Mesodermal cell (in vitro differentiated cells): ENCODE measurements at regions not wholly inside any gene's neighbourhood (a gene's known extent, or its start where the extent isn't known, plus 50 kb on each side); places are given as distances from the start of the nearest gene placed in this dataset.
"Not testable (repeated sequence)": the region's sequence is repeated elsewhere in the genome, so short reads cannot be mapped to it uniquely, and the experiment has no call there.

Experiments used
- H3K27ac ChIP-seq: 2 replicates; pipeline ENCODE4 v1.7.0; 2013; ENCODE audit warnings: mild to moderate bottlenecking, low read depth, low read length, moderate library complexity; ENCODE audit not compliant: severe bottlenecking
- H3K36me3 ChIP-seq: 2 replicates; pipeline ENCODE4 v1.7.1; 2013; ENCODE audit warnings: mild to moderate bottlenecking, low read length, moderate library complexity; ENCODE audit not compliant: control insufficient read depth, insufficient read depth
- H3K4me1 ChIP-seq: one replicate; pipeline ENCODE4 v1.7.1; 2013; ENCODE audit warnings: mild to moderate bottlenecking, low read length; ENCODE audit not compliant: insufficient read depth, control insufficient read depth, poor library complexity, severe bottlenecking
- H3K4me3 ChIP-seq: 2 replicates; pipeline ENCODE4 v1.7.0; 2013; ENCODE audit warnings: low read length, control low read depth, mild to moderate bottlenecking; ENCODE audit not compliant: insufficient read depth, poor library complexity, severe bottlenecking; ENCODE audit errors: extremely low read depth
- H3K9me3 ChIP-seq: 2 replicates; pipeline ENCODE4 v1.7.1; 2013; ENCODE audit warnings: mild to moderate bottlenecking, low read length, moderate library complexity; ENCODE audit not compliant: control insufficient read depth
- WGBS, 2 experiments: methylation state at CpG; one replicate each; pipeline ENCODE4 v1.1.5; 2013; ENCODE audit warnings: missing lambda C conversion rate in 2 of 2; ENCODE audit not compliant: insufficient coverage in 2 of 2; 5-methylcytosine and 5-hydroxymethylcytosine counted together

DNA sequence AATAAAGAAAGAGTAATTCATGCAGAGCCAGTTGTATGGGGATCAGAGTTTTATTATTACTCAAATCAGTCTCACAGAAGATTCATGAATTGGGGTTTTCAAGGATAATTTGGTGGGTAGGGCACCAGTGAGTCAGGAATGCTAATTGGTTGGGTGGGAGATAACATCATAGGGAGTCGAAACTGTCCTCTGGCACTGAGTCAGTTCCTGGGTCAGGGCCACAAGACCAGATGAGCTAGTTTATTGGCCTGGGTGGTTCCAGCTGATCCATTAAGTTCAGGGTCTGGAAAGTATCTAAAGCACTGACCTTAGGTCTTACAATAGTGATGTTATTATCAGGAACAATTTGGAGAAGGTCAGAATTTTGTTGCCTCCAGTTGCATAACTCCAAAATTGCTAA lies 998.6 kb upstream of the EPHA6 start:
- WGBS, 2 experiments = 60 to 75% methylated on average over 1 of the region's 1 CpG
- Histone ChIP-seq H3K27ac (no peak overlapping the region), H3K4me3 (no peak overlapping the region), H3K36me3 (no peaks in the 10 kb centered on the region), H3K4me1 (no peaks in the 10 kb centered on the region), H3K9me3 (no peaks in the 10 kb centered on the region)

DNA sequence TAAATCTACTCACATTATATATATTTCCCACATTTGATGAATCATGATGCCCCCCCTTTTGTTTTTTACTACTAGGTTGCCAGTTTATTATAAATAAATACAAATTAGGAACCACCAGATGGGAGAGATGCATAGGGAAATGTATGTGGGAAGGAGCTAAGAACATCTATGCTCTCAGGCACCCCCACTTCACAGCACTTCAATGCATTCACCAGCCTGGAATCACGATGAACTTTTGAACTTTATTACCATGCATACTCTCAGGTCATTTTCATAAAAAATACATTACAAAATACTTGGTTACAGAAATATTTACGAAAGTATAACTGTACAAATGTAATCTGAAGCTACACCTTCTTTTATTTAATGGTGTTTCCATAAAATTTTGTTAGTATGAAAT lies 988.0 kb upstream of the EPHA6 start:
- Histone ChIP-seq H3K4me3 (no peak overlapping the region), H3K36me3 (no peaks in the 10 kb centered on the region), H3K27ac (no peak overlapping the region), H3K4me1 (no peaks in the 10 kb centered on the region), H3K9me3 (no peaks in the 10 kb centered on the region)
- no CpG with 5 or more reads among the region's 2 CpGs for WGBS, 2 experiments

DNA sequence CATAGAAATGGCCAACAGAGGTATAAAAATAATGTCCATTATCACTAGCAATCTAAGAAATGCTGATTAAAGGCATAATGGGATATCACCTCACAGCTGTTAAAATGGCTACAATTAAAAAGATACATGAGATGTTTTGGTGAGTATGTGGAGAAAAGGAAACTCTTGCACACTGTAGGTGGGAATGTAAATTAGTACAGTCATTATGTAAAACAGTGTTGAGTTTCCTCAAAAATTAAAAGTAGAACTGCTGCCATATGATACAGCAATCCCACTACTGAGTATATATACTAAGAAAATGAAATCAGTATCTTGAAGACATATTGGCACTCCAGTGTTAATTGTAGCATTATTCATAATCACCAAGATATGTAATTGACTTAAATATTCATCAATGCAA lies 982.2 kb upstream of the EPHA6 start:
- H3K4me1 ChIP-seq = no peaks in the 10 kb centered on the region
- no peaks in the 10 kb centered on the region for H3K9me3 ChIP-seq
- no peak overlapping the region for H3K27ac ChIP-seq
- no peak overlapping the region for H3K4me3 ChIP-seq
- H3K36me3 ChIP-seq = no peaks in the 10 kb centered on the region

DNA sequence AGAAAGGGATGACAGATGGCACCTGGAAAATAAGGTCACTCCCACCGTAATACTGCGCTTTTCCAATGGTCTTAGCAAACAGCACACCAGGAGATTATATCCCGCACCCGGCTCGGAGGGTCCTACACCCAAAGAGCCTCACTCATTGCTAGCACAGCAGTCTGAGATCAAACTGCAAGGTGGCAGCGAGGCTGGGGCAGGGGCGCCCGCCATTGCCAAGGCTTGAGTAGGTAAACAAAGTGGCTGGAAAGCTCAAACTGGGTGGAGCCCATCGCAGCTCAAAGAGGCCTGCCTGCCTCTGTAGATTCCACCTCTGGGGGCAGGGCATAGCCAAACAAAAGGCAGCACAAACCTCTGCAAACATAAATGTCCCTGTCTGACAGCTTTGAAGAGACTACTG lies 953.8 kb upstream of the EPHA6 start:
- not testable (repeated sequence) for H3K4me3 ChIP-seq, H3K9me3 ChIP-seq, H3K4me1 ChIP-seq, H3K36me3 ChIP-seq, H3K27ac ChIP-seq
- WGBS, 2 experiments = 92 to 96% methylated on average over 7 to 9 of the region's 9 CpGs

DNA sequence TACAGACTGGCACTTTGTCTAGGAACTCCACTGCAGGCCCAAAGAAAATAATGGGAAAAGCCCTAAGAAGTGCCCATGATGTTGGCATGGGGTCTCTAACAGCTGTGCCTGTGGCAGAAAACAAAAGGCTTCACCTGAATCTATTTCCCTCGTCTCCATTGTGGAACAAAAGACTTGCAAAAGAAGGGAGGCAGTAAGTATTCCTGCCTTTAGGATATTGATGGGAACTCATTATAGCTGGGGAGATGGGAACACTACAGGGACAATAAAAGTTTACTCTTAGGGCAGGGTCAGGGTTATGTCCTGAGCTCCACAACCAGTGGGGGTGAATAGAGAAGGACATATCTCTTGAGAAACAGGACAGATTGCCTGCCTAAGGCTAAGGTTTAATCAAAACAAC lies 930.6 kb upstream of the EPHA6 start:
- Histone ChIP-seq H3K4me3 (no peak overlapping the region), H3K36me3 (no peaks in the 10 kb centered on the region), H3K9me3 (no peaks in the 10 kb centered on the region), H3K27ac (no peak overlapping the region), H3K4me1 (no peaks in the 10 kb centered on the region)
- WGBS, 2 experiments = 50% methylated on average over 1 of the region's 1 CpG; no CpG with 5 or more reads in 1 of the 2 experiments

DNA sequence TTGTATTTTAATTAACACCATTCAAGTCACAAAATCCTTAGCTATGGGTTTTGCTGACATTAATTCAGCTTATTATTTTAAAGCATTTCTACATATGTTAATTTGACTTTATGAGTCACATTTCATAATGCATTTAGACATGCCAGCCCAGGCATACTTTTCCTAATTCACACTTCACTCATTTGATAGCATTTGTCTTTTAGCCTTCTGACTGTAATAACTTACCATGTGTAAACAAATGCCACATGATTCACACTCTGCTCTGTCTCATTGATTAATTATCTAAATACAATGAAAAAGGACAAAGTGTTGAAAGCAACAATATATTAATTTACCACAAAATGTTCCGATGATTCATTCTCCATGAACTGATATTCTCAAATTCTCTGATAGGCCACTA lies 927.8 kb upstream of the EPHA6 start:
- no CpG with 5 or more reads among the region's 1 CpG for WGBS, 2 experiments
- Histone ChIP-seq H3K4me1 (no peaks in the 10 kb centered on the region), H3K4me3 (no peak overlapping the region), H3K9me3 (no peaks in the 10 kb centered on the region), H3K36me3 (no peaks in the 10 kb centered on the region), H3K27ac (no peak overlapping the region)

DNA sequence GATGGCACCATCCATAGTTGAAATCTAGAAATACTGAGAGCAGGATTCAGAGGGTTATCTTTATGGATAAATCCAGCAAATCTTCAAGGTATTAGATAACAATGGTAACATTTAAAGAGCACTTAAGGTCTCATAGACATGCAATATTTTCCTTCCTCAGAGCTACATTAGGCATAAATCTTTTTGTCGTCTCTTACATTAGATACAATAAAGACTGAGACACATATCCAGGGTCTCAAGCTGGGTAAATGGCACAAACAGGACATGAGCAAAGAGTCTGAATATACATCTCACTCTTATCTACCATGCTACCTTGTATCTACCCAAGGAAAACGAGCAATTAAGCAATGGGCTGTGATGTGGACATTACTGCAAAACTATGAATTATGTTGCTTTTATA lies 927.3 kb upstream of the EPHA6 start:
- no peaks in the 10 kb centered on the region for H3K9me3 ChIP-seq
- H3K4me3 ChIP-seq = no peak overlapping the region
- 75 to 100% methylated on average over 1 of the region's 2 CpGs for WGBS, 2 experiments
- H3K4me1 ChIP-seq = no peaks in the 10 kb centered on the region
- no peaks in the 10 kb centered on the region for H3K36me3 ChIP-seq
- no peak overlapping the region for H3K27ac ChIP-seq

DNA sequence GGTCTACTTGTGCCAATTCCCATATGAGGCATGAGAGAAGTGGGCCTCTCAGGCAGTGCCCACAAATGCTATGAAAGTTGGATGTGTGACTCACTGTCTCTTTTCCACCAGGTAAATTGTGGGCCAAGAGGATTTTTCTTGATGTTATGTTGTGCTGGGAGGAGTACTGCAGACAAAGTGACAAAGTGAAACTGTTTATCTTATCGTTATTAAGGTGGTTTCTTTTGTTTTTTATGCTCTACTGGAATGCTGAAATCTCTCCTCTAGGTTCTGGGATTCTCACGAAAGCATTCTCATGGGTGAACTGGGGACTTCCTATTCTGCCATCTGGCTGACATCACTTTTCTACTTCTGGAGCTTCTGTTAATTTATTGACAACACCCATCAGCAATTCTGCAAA lies 919.6 kb upstream of the EPHA6 start:
- Histone ChIP-seq H3K27ac (no peak overlapping the region), H3K4me1 (no peaks in the 10 kb centered on the region), H3K36me3 (no peaks in the 10 kb centered on the region), H3K9me3 (no peaks in the 10 kb centered on the region), H3K4me3 (no peak overlapping the region)
- WGBS, 2 experiments = 80 to 100% methylated on average over 1 of the region's 2 CpGs

DNA sequence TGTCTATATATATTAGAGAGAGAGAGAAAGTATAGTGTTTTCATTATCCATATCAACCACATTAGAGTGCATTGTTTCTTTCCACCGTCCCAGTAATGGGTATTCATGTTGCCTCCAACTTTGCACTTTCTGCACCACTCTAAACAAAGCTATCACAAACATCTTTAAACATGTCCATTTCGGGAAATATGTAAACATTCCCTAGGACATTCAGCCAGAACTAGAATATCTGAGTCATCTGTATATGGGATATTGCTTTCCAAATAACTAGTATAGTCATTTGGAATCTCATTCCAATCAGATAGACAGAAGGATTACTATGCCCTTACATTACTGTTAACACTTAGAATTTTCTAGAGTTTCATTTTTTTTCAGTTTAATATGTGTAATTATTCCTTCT lies 914.9 kb upstream of the EPHA6 start:
- Histone ChIP-seq H3K27ac (no peak overlapping the region), H3K9me3 (no peaks in the 10 kb centered on the region), H3K4me3 (no peak overlapping the region), H3K36me3 (no peaks in the 10 kb centered on the region), H3K4me1 (no peaks in the 10 kb centered on the region)
- WGBS, 2 experiments = no CpG with 5 or more reads among the region's 2 CpGs

DNA sequence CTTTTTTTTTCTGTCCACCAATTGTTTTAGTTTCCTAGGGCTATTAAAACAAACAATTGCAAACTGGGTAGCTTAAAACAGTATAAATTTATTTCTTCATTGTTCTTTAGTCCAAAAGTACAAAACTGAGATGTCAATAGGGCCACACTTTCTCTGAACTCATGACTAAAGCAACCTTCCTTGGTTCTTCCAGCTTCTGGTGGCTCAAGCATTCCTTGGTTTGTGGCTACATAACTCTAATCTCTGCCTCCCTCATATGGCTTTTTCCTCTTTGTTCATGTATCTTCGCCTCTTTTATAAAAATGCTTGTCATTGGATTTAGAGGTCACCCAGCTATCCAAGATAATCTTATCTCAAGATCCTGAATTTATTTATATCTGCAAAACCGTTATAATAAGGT lies 914.5 kb upstream of the EPHA6 start:
- H3K27ac ChIP-seq = no peak overlapping the region
- H3K4me1 ChIP-seq = no peaks in the 10 kb centered on the region
- WGBS, 2 experiments = 80 to 86% methylated on average over 1 of the region's 2 CpGs
- H3K9me3 ChIP-seq = no peaks in the 10 kb centered on the region
- H3K4me3 ChIP-seq = no peak overlapping the region
- H3K36me3 ChIP-seq = no peaks in the 10 kb centered on the region

DNA sequence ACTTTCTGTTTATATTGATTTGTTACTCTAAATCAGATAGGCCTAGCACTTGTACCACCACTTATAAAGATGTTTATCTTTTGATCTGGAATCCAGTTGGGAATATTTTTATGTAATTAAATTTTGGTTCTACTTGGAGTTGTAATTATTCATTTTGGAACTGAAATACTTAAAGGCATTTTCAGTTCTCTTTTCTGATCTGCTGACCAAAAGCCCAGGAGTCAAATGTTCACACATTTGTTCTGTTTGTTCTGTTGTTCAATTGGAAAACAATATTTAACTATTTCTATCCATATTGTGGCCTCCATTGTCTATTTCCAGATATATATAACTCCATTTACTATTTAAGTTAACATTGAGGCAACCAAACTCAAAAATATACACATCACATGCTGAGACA lies 912.4 kb upstream of the EPHA6 start:
- Histone ChIP-seq H3K4me1 (no peaks in the 10 kb centered on the region), H3K36me3 (no peaks in the 10 kb centered on the region), H3K27ac (no peak overlapping the region), H3K4me3 (no peak overlapping the region), H3K9me3 (no peaks in the 10 kb centered on the region)

DNA sequence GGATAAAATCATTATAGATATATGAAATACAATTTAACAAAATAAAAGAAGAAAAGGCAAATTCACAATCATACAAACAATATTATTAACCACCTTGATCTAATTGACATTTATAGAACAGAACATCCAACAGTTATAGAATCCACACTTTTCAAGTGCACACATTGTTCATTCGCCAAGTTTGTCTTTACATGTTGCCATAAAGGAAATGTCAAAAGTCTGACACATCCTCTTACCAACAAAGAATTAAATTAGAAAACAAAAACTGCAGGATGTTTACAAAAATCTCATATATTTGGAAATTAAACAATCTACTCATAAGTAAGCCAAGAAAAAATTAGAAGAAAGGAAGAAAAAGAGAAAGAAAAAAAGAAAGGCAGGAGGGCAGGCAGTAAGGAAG lies 909.2 kb upstream of the EPHA6 start:
- H3K4me1 ChIP-seq = no peaks in the 10 kb centered on the region
- H3K27ac ChIP-seq = no peak overlapping the region
- H3K36me3 ChIP-seq = no peaks in the 10 kb centered on the region
- no CpG with 5 or more reads among the region's 1 CpG for WGBS, 2 experiments
- no peaks in the 10 kb centered on the region for H3K9me3 ChIP-seq
- no peak overlapping the region for H3K4me3 ChIP-seq
